ENCODE measurements at regions not wholly inside any gene's neighbourhood (a gene's known extent, or its start where the extent isn't known, plus 50 kb on each side); places are given as distances from the start of the nearest gene placed in this dataset.
"Not testable (repeated sequence)": the region's sequence is repeated elsewhere in the genome, so short reads cannot be mapped to it uniquely, and the experiment has no call there.

- DNase-seq, result peak; percentile 0
Measured at GRCh38 chr13:62512194-62513141, 1096.8 kb upstream of the PCDH20 start.

GRCh38 chr13:62510906-62511655 is 1095.4 kb upstream of the PCDH20 start:
- no peak for DNase-seq

GRCh38 chr13:62502588-62502987 is 1086.9 kb upstream of the PCDH20 start:
- no peak for DNase-seq

GRCh38 chr13:62489731-62490130 is 1074.1 kb upstream of the PCDH20 start:
- no peak for DNase-seq

GRCh38 chr13:62483774-62484173 is 1068.1 kb upstream of the PCDH20 start:
- DNase-seq, result no peak

GRCh38 chr13:62482351-62482750 is 1066.7 kb upstream of the PCDH20 start:
- no peak for DNase-seq

GRCh38 chr13:62473944-62474237 is 1058.2 kb upstream of the PCDH20 start:
- no peak for DNase-seq

- no peak for DNase-seq
Measured at GRCh38 chr13:62473190-62473943, 1057.7 kb upstream of the PCDH20 start.

- no peak for DNase-seq
Measured at GRCh38 chr13:62453761-62454160, 1038.1 kb upstream of the PCDH20 start.

GRCh38 chr13:62450759-62451158 is 1035.1 kb upstream of the PCDH20 start:
- no peak for DNase-seq

GRCh38 chr13:62447771-62448382 is 1032.2 kb upstream of the PCDH20 start:
- not testable (repeated sequence) for DNase-seq

GRCh38 chr13:62444805-62445204 is 1029.2 kb upstream of the PCDH20 start:
- no peak for DNase-seq

- no peak for DNase-seq
Measured at GRCh38 chr13:62434081-62434480, 1018.4 kb upstream of the PCDH20 start.

- no peak for DNase-seq
Measured at GRCh38 chr13:62433660-62434059, 1018.0 kb upstream of the PCDH20 start.

- DNase-seq, result no peak
Measured at GRCh38 chr13:62432906-62433305, 1017.3 kb upstream of the PCDH20 start.

- no peak for DNase-seq
Measured at GRCh38 chr13:62432295-62432694, 1016.6 kb upstream of the PCDH20 start.

GRCh38 chr13:62431852-62432251 is 1016.2 kb upstream of the PCDH20 start:
- DNase-seq, result no peak

GRCh38 chr13:62418872-62419271 is 1003.2 kb upstream of the PCDH20 start:
- DNase-seq, result no peak

GRCh38 chr13:62418376-62418775 is 1002.7 kb upstream of the PCDH20 start:
- DNase-seq, result no peak

GRCh38 chr13:62407871-62408270 is 992.2 kb upstream of the PCDH20 start:
- DNase-seq, result no peak

- DNase-seq, result no peak
Measured at GRCh38 chr13:62388515-62388914, 972.9 kb upstream of the PCDH20 start.

- no peak for DNase-seq
Measured at GRCh38 chr13:62387647-62388046, 972.0 kb upstream of the PCDH20 start.

- DNase-seq, result not testable (repeated sequence)
Measured at GRCh38 chr13:62379241-62379640, 963.6 kb upstream of the PCDH20 start.

All from CD4-positive, alpha-beta T cell treated with Interleukin-12 subunit alpha and Interleukin-12 subunit beta, for 1 hour (primary cell).